ENCODE measurements at regions not wholly inside any gene's neighbourhood (a gene's known extent, or its start where the extent isn't known, plus 50 kb on each side); places are given as distances from the start of the nearest gene placed in this dataset.

DNA sequence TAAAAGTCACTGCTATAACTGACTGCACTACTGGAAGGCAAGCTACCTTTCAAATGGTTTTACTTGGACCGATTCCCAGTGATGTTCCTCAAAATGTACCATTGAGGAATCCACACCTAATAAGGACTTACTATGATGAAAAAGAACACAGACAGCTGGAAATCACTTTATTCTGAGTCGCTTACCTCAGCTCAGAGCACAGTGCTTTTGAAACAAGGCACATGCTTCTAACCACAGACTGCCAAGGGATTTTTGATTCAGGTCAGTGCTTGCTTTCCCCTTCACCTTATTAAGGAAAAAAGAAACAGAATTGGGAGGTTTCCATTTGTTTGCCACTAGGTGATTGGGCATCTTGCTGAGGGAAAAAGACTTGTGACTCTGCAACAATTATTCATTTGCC is 707.5 kb upstream of the FSHR start:
- ChIA-PET CTCF (no interaction called here), POLR2A (no interaction called here), RAD21 (ENCODE audit: low non-redundant PET in 1 of 2, low total read pairs in 2 of 2, uncharacterized antibody in 2 of 2, unreplicated experiment in 2 of 2) (no interaction called here)
- no TSS peak for BruUV-seq (replicated peaks)
- no peak for ATAC-seq
- Histone ChIP-seq H3K27ac (ENCODE audit: low read depth, low read length) (no peak overlapping the region), H3K27me3 (ENCODE audit: insufficient read depth, low read length) (no peaks in the 10 kb centered on the region), H3K9ac (ENCODE audit: low read length) (no peak overlapping the region), H3K36me3 (ENCODE audit: control insufficient read depth in 1 of 2, insufficient read depth in 2 of 2, low read length in 2 of 2) (no peaks in the 10 kb centered on the region), H3K4me1 (ENCODE audit: control insufficient read depth in 1 of 2, insufficient read depth in 2 of 2, low read length in 2 of 2) (no peaks in the 10 kb centered on the region), H3K4me2 (ENCODE audit: low read length) (no peak overlapping the region), H3K79me2 (ENCODE audit: insufficient read depth, low read length) (no peaks in the 10 kb centered on the region), H3K9me2 (ENCODE audit: insufficient read depth) (no peaks in the 10 kb centered on the region), H3K4me3 (replicated peaks in 1 of 2; ENCODE audit: low read depth in 1 of 2, low read length in 2 of 2) (no peak overlapping the region), H4K20me1 (ENCODE audit: insufficient read depth) (no peaks in the 10 kb centered on the region), H3K9me3 (ENCODE audit: control insufficient read depth in 1 of 2, insufficient read depth in 1 of 2, low read depth in 1 of 2, low read length in 2 of 2) (peaks cover 3 to 23% of the 10 kb centered on the region in 2 experiments; a peak in 2 of 4 replicates), H2AFZ (ENCODE audit: low read depth, low read length, poor library complexity, severe bottlenecking) (no peak overlapping the region)
- intact Hi-C loops (cut with micrococcal nuclease) = no loop called here
- no peak for DNase-seq (ENCODE audit: low read depth, low spot score)
- TF ChIP-seq ELF1 (IDR thresholded peaks at IDR 0.05; ENCODE audit: borderline replicate concordance, low read depth) (no peak), TCF7L2 (IDR thresholded peaks at IDR 0.05; ENCODE audit: borderline replicate concordance, extremely low read depth, insufficient read depth, insufficient read length) (no peak), RAD21 (IDR thresholded peaks at IDR 0.05; ENCODE audit: low read depth) (no peak), POLR2A (IDR thresholded peaks at IDR 0.05; ENCODE audit: borderline replicate concordance, extremely low read depth, insufficient read depth, insufficient read length) (no peak), SIN3A (IDR thresholded peaks at IDR 0.05; ENCODE audit: low read depth) (no peak), JUND (IDR thresholded peaks at IDR 0.05) (no peak), REST (IDR thresholded peaks at IDR 0.05; ENCODE audit: low read depth) (no peak), ATF3 (IDR thresholded peaks at IDR 0.05) (no peak), POLR2AphosphoS5 (IDR thresholded peaks at IDR 0.05; ENCODE audit: low read depth, low read length) (no peak), SP1 (IDR thresholded peaks at IDR 0.05; ENCODE audit: low read depth) (no peak), EZH2phosphoT487 (IDR thresholded peaks at IDR 0.05; ENCODE audit: borderline replicate concordance) (no peak), EZH2 (IDR thresholded peaks at IDR 0.05) (no peak), EGR1 (IDR thresholded peaks at IDR 0.05; ENCODE audit: low read depth) (no peak)
- TF ChIP-seq, protein P1, sequence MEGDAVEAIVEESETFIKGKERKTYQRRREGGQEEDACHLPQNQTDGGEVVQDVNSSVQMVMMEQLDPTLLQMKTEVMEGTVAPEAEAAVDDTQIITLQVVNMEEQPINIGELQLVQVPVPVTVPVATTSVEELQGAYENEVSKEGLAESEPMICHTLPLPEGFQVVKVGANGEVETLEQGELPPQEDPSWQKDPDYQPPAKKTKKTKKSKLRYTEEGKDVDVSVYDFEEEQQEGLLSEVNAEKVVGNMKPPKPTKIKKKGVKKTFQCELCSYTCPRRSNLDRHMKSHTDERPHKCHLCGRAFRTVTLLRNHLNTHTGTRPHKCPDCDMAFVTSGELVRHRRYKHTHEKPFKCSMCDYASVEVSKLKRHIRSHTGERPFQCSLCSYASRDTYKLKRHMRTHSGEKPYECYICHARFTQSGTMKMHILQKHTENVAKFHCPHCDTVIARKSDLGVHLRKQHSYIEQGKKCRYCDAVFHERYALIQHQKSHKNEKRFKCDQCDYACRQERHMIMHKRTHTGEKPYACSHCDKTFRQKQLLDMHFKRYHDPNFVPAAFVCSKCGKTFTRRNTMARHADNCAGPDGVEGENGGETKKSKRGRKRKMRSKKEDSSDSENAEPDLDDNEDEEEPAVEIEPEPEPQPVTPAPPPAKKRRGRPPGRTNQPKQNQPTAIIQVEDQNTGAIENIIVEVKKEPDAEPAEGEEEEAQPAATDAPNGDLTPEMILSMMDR (IDR thresholded peaks at IDR 0.05 in 2 of 3, conservative IDR thresholded peaks at IDR 0.05 in 1 of 3; ENCODE audit: borderline replicate concordance in 1 of 3, insufficient read depth in 1 of 3, low read depth in 2 of 3, low read length in 2 of 3) = no peak
